ENCODE measurements at regions not wholly inside any gene's neighbourhood (a gene's known extent, or its start where the extent isn't known, plus 50 kb on each side); places are given as distances from the start of the nearest gene placed in this dataset.

- TF ChIP-seq CHD7 (IDR thresholded peaks at IDR 0.05; ENCODE audit: insufficient replicate concordance, low read length), result no peak
- TF ChIP-seq ZNF274 (IDR thresholded peaks at IDR 0.05; ENCODE audit: borderline replicate concordance, extremely low read depth, low read length), result no peak
- no peak for TF ChIP-seq RNF2 (IDR thresholded peaks at IDR 0.05; ENCODE audit: borderline replicate concordance, low read depth, low read length, missing control alignments, poor library complexity, severe bottlenecking)
- no peak for TF ChIP-seq EZH2 (IDR thresholded peaks at IDR 0.05; ENCODE audit: low read depth, low read length, severe bottlenecking)
- no peak for TF ChIP-seq GTF2F1 (IDR thresholded peaks at IDR 0.05; ENCODE audit: borderline replicate concordance, low read depth, low read length)
- TF ChIP-seq CHD1 (IDR thresholded peaks at IDR 0.05; ENCODE audit: low read depth, low read length), result no peak
- no peak for TF ChIP-seq SRF (IDR thresholded peaks at IDR 0.05; ENCODE audit: low read depth, low read length)
- TF ChIP-seq KDM4A (IDR thresholded peaks at IDR 0.05; ENCODE audit: low read depth, low read length, severe bottlenecking), result no peak
- TF ChIP-seq EGR1 (IDR thresholded peaks at IDR 0.05; ENCODE audit: borderline replicate concordance, low read depth, low read length), result no peak
- TF ChIP-seq BCL11A (IDR thresholded peaks at IDR 0.05; ENCODE audit: low read depth in 2 of 2, low read length in 2 of 2), result no peak
- TF ChIP-seq TBP (IDR thresholded peaks at IDR 0.05; ENCODE audit: low read depth, low read length), result no peak
- no peak for TF ChIP-seq TCF12 (IDR thresholded peaks at IDR 0.05; ENCODE audit: low read depth, low read length)
These were observed 561.4 kb downstream of the ZIC3 start (continued) for GRCh38 chrX:138127314-138127713.
